SK-N-MC (cell line): ENCODE measurements at regions not wholly inside any gene's neighbourhood (a gene's known extent, or its start where the extent isn't known, plus 50 kb on each side); places are given as distances from the start of the nearest gene placed in this dataset.

Experiments used
- EZH2 ChIP-seq: fragments of 200-600 bp; sonication (generic); IDR thresholded peaks from one replicate; pipeline ENCODE4 v1.6.1; 2017; ENCODE audit warnings: antibody characterized with exemption
- FOXP2 ChIP-seq: optimal IDR thresholded peaks from 2 replicates; pipeline ENCODE3; 2011; ENCODE audit warnings: mild to moderate bottlenecking, moderate library complexity; ENCODE audit not compliant: insufficient read depth; ENCODE audit errors: extremely low read length, control extremely low read depth
- POLR2AphosphoS5 ChIP-seq: IDR thresholded peaks from 2 replicates; pipeline ENCODE4 v1.6.1; 2012; ENCODE audit warnings: mild to moderate bottlenecking, low read depth, low read length, borderline replicate concordance

GRCh38 chr3:105987809-105988208 lies 119.0 kb upstream of the CBLB start:
- TF ChIP-seq POLR2AphosphoS5 (no peak), EZH2 (no peak), FOXP2 (no peak)
